HL-60 (cell line): ENCODE measurements at regions not wholly inside any gene's neighbourhood (a gene's known extent, or its start where the extent isn't known, plus 50 kb on each side); places are given as distances from the start of the nearest gene placed in this dataset.

ENCODE experiments used
- SPI1 ChIP-seq: IDR thresholded peaks from 2 replicates; pipeline ENCODE4 v1.6.1; 2012; ENCODE audit warnings: low read depth, mild to moderate bottlenecking, borderline replicate concordance
- TF ChIP-seq, protein P1 (sequence below): IDR thresholded peaks from one replicate; pipeline ENCODE4 v1.5.1; 2011; ENCODE audit warnings: low read length, control low read depth, inconsistent platforms; ENCODE audit not compliant: insufficient read depth

DNA sequence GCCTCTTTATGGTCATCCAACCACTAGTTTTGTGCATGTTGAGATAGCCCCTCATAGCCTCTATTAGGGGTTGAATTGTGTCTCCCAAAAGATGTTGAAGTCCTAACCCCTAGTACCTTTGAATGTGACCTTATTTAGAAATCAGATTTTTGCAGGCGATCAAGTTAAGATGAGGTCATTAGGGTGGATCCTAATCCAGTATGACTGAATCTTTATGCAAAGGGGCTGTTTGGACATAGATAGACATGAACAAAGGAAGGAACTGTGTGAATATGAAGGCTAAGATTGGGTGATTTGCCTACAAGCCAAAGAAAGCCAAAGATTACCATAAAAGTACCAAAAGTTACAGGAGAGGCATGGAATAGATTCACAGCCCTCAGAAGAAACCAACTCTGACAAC is 209.6 kb downstream of the NUAK1 start:
- TF ChIP-seq, protein P1, sequence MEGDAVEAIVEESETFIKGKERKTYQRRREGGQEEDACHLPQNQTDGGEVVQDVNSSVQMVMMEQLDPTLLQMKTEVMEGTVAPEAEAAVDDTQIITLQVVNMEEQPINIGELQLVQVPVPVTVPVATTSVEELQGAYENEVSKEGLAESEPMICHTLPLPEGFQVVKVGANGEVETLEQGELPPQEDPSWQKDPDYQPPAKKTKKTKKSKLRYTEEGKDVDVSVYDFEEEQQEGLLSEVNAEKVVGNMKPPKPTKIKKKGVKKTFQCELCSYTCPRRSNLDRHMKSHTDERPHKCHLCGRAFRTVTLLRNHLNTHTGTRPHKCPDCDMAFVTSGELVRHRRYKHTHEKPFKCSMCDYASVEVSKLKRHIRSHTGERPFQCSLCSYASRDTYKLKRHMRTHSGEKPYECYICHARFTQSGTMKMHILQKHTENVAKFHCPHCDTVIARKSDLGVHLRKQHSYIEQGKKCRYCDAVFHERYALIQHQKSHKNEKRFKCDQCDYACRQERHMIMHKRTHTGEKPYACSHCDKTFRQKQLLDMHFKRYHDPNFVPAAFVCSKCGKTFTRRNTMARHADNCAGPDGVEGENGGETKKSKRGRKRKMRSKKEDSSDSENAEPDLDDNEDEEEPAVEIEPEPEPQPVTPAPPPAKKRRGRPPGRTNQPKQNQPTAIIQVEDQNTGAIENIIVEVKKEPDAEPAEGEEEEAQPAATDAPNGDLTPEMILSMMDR = no peak
- TF ChIP-seq SPI1 = no peak
